GM23248 (cell line): ENCODE measurements at regions not wholly inside any gene's neighbourhood (a gene's known extent, or its start where the extent isn't known, plus 50 kb on each side); places are given as distances from the start of the nearest gene placed in this dataset.

ENCODE experiments used
- EZH2 ChIP-seq: fragments of 200-600 bp; sonication (generic); IDR thresholded peaks from 2 replicates; pipeline ENCODE4 v1.6.1; 2018; ENCODE audit warnings: antibody characterized with exemption, mild to moderate bottlenecking; ENCODE audit not compliant: insufficient read depth, poor library complexity, severe bottlenecking
- EZH2phosphoT487 ChIP-seq: fragments of 200-600 bp; sonication (generic); IDR thresholded peaks from 2 replicates; pipeline ENCODE4 v1.6.1; 2018; ENCODE audit warnings: antibody characterized with exemption, moderate library complexity, mild to moderate bottlenecking, low read depth; ENCODE audit not compliant: insufficient read depth

GRCh38 chr16:66293207-66293735 is 73.2 kb upstream of the CDH5 start:
- TF ChIP-seq EZH2 (no peak), EZH2phosphoT487 (no peak)
